Heart right ventricle (tissue), 16 donors: ENCODE measurements at regions not wholly inside any gene's neighbourhood (a gene's known extent, or its start where the extent isn't known, plus 50 kb on each side); places are given as distances from the start of the nearest gene placed in this dataset.

Experiments used
- ATAC-seq, 8 donors: fragments of 200-7000 bp; cut with Tn5 transposase; one replicate each; pipeline ENCODE4 v1.9.1; 2020; ENCODE audit warnings: mild to moderate bottlenecking in 8 of 8, moderate library complexity in 8 of 8, moderate number of reproducible peaks in 1 of 8
- DNase-seq, 2 donors: peaks; one replicate each; pipeline ENCODE4 v3.0.0-alpha.2; 2020
- H3K27ac ChIP-seq, 10 donors: fragments of 200-600 bp; sonication (generic) in 2 of 10; one replicate each; pipeline versions ENCODE4 v1.5.0 to v1.8.0; 2020 to 2022; ENCODE audit warnings: mild to moderate bottlenecking in 3 of 10
- H3K27me3 ChIP-seq, 7 donors: fragments of 200-600 bp; one replicate each; pipeline ENCODE4 v1.8.0; 2021 to 2022; ENCODE audit warnings: mild to moderate bottlenecking in 2 of 7
- H3K36me3 ChIP-seq, 9 donors: fragments of 200-600 bp; sonication (generic) in 1 of 9; one replicate each; pipeline versions ENCODE4 v1.5.0 to v1.8.0; 2020 to 2022; ENCODE audit warnings: mild to moderate bottlenecking in 2 of 9
- H3K4me1 ChIP-seq, 9 donors: fragments of 200-600 bp; sonication (generic) in 1 of 9; one replicate each; pipeline versions ENCODE4 v1.5.0 to v1.8.0; 2020 to 2022; ENCODE audit warnings: mild to moderate bottlenecking in 4 of 9
- H3K4me3 ChIP-seq, 10 donors: fragments of 200-600 bp; sonication (generic) in 2 of 10; one replicate each; pipeline versions ENCODE4 v1.5.0 to v1.8.0; 2020 to 2022; ENCODE audit warnings: mild to moderate bottlenecking in 7 of 10, moderate library complexity in 2 of 10
- H3K9me3 ChIP-seq, 11 donors: fragments of 200-600 bp in 10 of 11; sonication (generic) in 2 of 11; one replicate each; pipeline versions ENCODE4 v1.5.0 to v1.8.0; 2013 to 2022; ENCODE audit warnings: mild to moderate bottlenecking in 2 of 11, control low read depth in 1 of 11, moderate library complexity in 1 of 11
- CTCF ChIP-seq, 9 donors: fragments of 200-600 bp; sonication (generic) in 2 of 9; IDR thresholded peaks; one replicate each; pipeline versions ENCODE4 v1.5.0 to v1.8.0; 2021 to 2022; ENCODE audit warnings: antibody characterized with exemption in 9 of 9, mild to moderate bottlenecking in 5 of 9, moderate library complexity in 1 of 9
- WGBS, 2 donors: extraction: QIAGEN DNeasy Blood & Tissue Kit; methylation state at CpG; one replicate each; pipeline ENCODE4 v1.1.7; 2013; ENCODE audit warnings: inconsistent platforms in 1 of 2; 5-methylcytosine and 5-hydroxymethylcytosine counted together
- intact Hi-C, 10 donors: fragments of 100-400 bp; cut with DNase I; formaldehyde crosslinking; loops; one replicate each; pipeline versions ENCODE4 v1.11.1 to v1.14.2; 2022
- donor health status: Arrhythmogenic right ventricular cardiomyopathy.
- donor health status: ischemic (EF 13 %, LVEDD 7.1; RV severe dilation, severe dysfunction).
- donor health status: healthy with polysubstance abuse.
- donor health status: DM: no; HTN: yes; CAD: no.
- donor health status: DM: no; HTN: no; CAD: no.
- donor health status: ischemic (EF 25% LVEDD 6.9; RV normal size, moderate dysfunction).
- donor health status: ischemic (EF 25% LVEDD 5.7; RV mildly dilated, moderate dysfunction).
- donor health status: healthy.
- donor health status: DM: yes; HTN: yes; CAD: no.
- donor health status: Ischemic cardiomyopathy.
- donor health status: ischemic (EF 35%, LVEDD 5.7; RV mildly dilated, moderate dysfunction).
- donor health status: nonischemic (EF 11% LVEDD 7.7; RV severe dilation, severe dysfunction).
- donor health status: DM: yes; HTN: yes; CAD: no.
- donor health status: PGD.
- donor health status: ischemic (EF 29% LVEDD 5.4; RV normal size, mild dysfunction).
- donor health status: nonischemic (EF 23%, LVEDD 6.1; RV moderate dilation, normal function).

GRCh38 chr9:120014796-120015195, 565.2 kb downstream of the CDK5RAP2 start:
- H3K36me3 ChIP-seq = no peaks in the 10 kb centered on the region
- no peak for TF ChIP-seq CTCF (IDR thresholded peaks at IDR 0.05)
- H3K27ac ChIP-seq = no peak overlapping the region
- no peaks in the 10 kb centered on the region for H3K9me3 ChIP-seq
- H3K27me3 ChIP-seq = peaks cover 0 to 18% (median 7%) of the 10 kb centered on the region in 7 donors
- DNase-seq (no peak), ATAC-seq (no peak)
- intact Hi-C loops = loop anchor here in 1 of 10 donors (10.0 kb wide), 1 partner anchor 1880 kb away; no protein-coding TSS in a partner anchor
- WGBS, 2 donors = 82 to 87% methylated on average over 7 of the region's 7 CpGs
- H3K4me1 ChIP-seq = no peaks in the 10 kb centered on the region
- H3K4me3 ChIP-seq = no peak overlapping the region

GRCh38 chr9:120009856-120010255, 570.1 kb downstream of the CDK5RAP2 start:
- no peak for TF ChIP-seq CTCF (IDR thresholded peaks at IDR 0.05)
- intact Hi-C loops = loop anchor here in 1 of 10 donors (10.0 kb wide), 1 partner anchor 1875 kb away; no protein-coding TSS in a partner anchor
- H3K4me1 ChIP-seq = no peaks in the 10 kb centered on the region
- DNase-seq = no peak
- no peak overlapping the region for H3K4me3 ChIP-seq
- ATAC-seq = no peak
- no peaks in the 10 kb centered on the region for H3K36me3 ChIP-seq
- H3K9me3 ChIP-seq = no peaks in the 10 kb centered on the region
- no peak overlapping the region for H3K27ac ChIP-seq
- peaks cover 0 to 25% (median 7%) of the 10 kb centered on the region in 7 donors for H3K27me3 ChIP-seq
- 34 to 42% methylated on average over 3 of the region's 3 CpGs for WGBS, 2 donors

- ATAC-seq (no peak), DNase-seq (no peak)
- H3K27ac ChIP-seq = no peak overlapping the region
- 61 to 65% methylated on average over 7 of the region's 7 CpGs for WGBS, 2 donors
- intact Hi-C loops = no loop called here
- no peak for TF ChIP-seq CTCF (IDR thresholded peaks at IDR 0.05)
- no peak overlapping the region for H3K4me3 ChIP-seq
- H3K4me1 ChIP-seq = no peaks in the 10 kb centered on the region
- no peaks in the 10 kb centered on the region for H3K9me3 ChIP-seq
- H3K27me3 ChIP-seq = peaks cover 0 to 8% (median 0%) of the 10 kb centered on the region in 7 donors
- no peaks in the 10 kb centered on the region for H3K36me3 ChIP-seq
Measured at GRCh38 chr9:120001536-120001935, 578.4 kb downstream of the CDK5RAP2 start.

GRCh38 chr9:119998614-119999013, 581.4 kb downstream of the CDK5RAP2 start:
- DNase-seq = no peak
- no peaks in the 10 kb centered on the region for H3K36me3 ChIP-seq
- H3K9me3 ChIP-seq = no peaks in the 10 kb centered on the region
- WGBS, 2 donors = 16 to 20% methylated on average over 2 of the region's 2 CpGs
- ATAC-seq = no peak
- no peaks in the 10 kb centered on the region for H3K4me1 ChIP-seq
- H3K27ac ChIP-seq = no peak overlapping the region
- H3K4me3 ChIP-seq = no peak overlapping the region
- no peak for TF ChIP-seq CTCF (IDR thresholded peaks at IDR 0.05)
- intact Hi-C loops = no loop called here
- H3K27me3 ChIP-seq = peaks cover 0 to 8% (median 0%) of the 10 kb centered on the region in 7 donors
